ENCODE measurements at regions not wholly inside any gene's neighbourhood (a gene's known extent, or its start where the extent isn't known, plus 50 kb on each side); places are given as distances from the start of the nearest gene placed in this dataset.
A peak's percentile ranks its signal among the peaks of the same experiment; 100 is the strongest.

GRCh38 chr17:79451167-79451566 is 159.7 kb downstream of the RBFOX3 start:
- H3K36me3 ChIP-seq (ENCODE audit: control insufficient read depth in 2 of 3, insufficient read depth in 3 of 3, low read length in 3 of 3) = no peaks in the 10 kb centered on the region
- intact Hi-C loops (cut with DNase I) = no loop called here

GRCh38 chr17:79446399-79447009 is 164.3 kb downstream of the RBFOX3 start:
- no peak overlapping the region for H3K27ac ChIP-seq (ENCODE audit: low read depth in 2 of 2, low read length in 2 of 2)
- no peak for FAIRE-seq
- intact Hi-C loops (cut with DNase I) = no loop called here
- H3K9me3 ChIP-seq (ENCODE audit: control insufficient read depth in 2 of 3, insufficient read depth in 1 of 3, low read length in 3 of 3) = no peaks in the 10 kb centered on the region
- no peaks in the 10 kb centered on the region for H3K36me3 ChIP-seq (ENCODE audit: control insufficient read depth in 2 of 3, insufficient read depth in 3 of 3, low read length in 3 of 3)
- H3K27me3 ChIP-seq (ENCODE audit: control insufficient read depth, insufficient read depth, low read length) = no peaks in the 10 kb centered on the region
- DNase-seq = peak in 3 of 5 donors; percentile 49 to 55 (median 54)
- TF ChIP-seq CTCF (IDR thresholded peaks at IDR 0.05; ENCODE audit: borderline replicate concordance, extremely low read depth, insufficient read depth) = no peak
- H3K4me3 ChIP-seq (ENCODE audit: low read length in 3 of 3) = no peak overlapping the region
- H3K9ac ChIP-seq (ENCODE audit: low read length in 3 of 3) = no peak overlapping the region
- H3K4me1 ChIP-seq (ENCODE audit: control insufficient read depth in 2 of 3, insufficient read depth in 2 of 3, low read depth in 1 of 3, low read length in 3 of 3) = no peaks in the 10 kb centered on the region

More at GRCh38 chr17:79451167-79451566, 159.7 kb downstream of the RBFOX3 start:
- H3K27ac ChIP-seq (ENCODE audit: low read depth in 2 of 2, low read length in 2 of 2) = no peak overlapping the region
- H3K4me3 ChIP-seq (ENCODE audit: low read length in 3 of 3) = no peak overlapping the region
- no peak overlapping the region for H3K9ac ChIP-seq (ENCODE audit: low read length in 3 of 3)
- DNase-seq (no peak), FAIRE-seq (no peak)
- TF ChIP-seq CTCF (IDR thresholded peaks at IDR 0.05; ENCODE audit: borderline replicate concordance, extremely low read depth, insufficient read depth) = no peak
- H3K27me3 ChIP-seq (ENCODE audit: control insufficient read depth, insufficient read depth, low read length) = no peaks in the 10 kb centered on the region
- no peaks in the 10 kb centered on the region for H3K4me1 ChIP-seq (ENCODE audit: control insufficient read depth in 2 of 3, insufficient read depth in 2 of 3, low read depth in 1 of 3, low read length in 3 of 3)
- no peaks in the 10 kb centered on the region for H3K9me3 ChIP-seq (ENCODE audit: control insufficient read depth in 2 of 3, insufficient read depth in 1 of 3, low read length in 3 of 3)

GRCh38 chr17:79444198-79444597 is 166.7 kb downstream of the RBFOX3 start:
- DNase-seq (peak in 4 of 5 donors; percentile 40 to 61 (median 56)), FAIRE-seq (no peak)
- Histone ChIP-seq H3K9ac (ENCODE audit: low read length in 3 of 3) (no peak overlapping the region), H3K27ac (ENCODE audit: low read depth in 2 of 2, low read length in 2 of 2) (no peak overlapping the region), H3K27me3 (ENCODE audit: control insufficient read depth, insufficient read depth, low read length) (peaks cover 5% of the 10 kb centered on the region), H3K9me3 (ENCODE audit: control insufficient read depth in 2 of 3, insufficient read depth in 1 of 3, low read length in 3 of 3) (no peaks in the 10 kb centered on the region), H3K4me1 (ENCODE audit: control insufficient read depth in 2 of 3, insufficient read depth in 2 of 3, low read depth in 1 of 3, low read length in 3 of 3) (no peaks in the 10 kb centered on the region), H3K36me3 (ENCODE audit: control insufficient read depth in 2 of 3, insufficient read depth in 3 of 3, low read length in 3 of 3) (no peaks in the 10 kb centered on the region), H3K4me3 (ENCODE audit: low read length in 3 of 3) (no peak overlapping the region)
- no peak for TF ChIP-seq CTCF (IDR thresholded peaks at IDR 0.05; ENCODE audit: borderline replicate concordance, extremely low read depth, insufficient read depth)
- intact Hi-C loops (cut with DNase I) = no loop called here

GRCh38 chr17:79443026-79443425 is 167.8 kb downstream of the RBFOX3 start:
- FAIRE-seq = no peak
- Histone ChIP-seq H3K27me3 (ENCODE audit: control insufficient read depth, insufficient read depth, low read length) (peaks cover 5% of the 10 kb centered on the region), H3K9me3 (ENCODE audit: control insufficient read depth in 2 of 3, insufficient read depth in 1 of 3, low read length in 3 of 3) (no peaks in the 10 kb centered on the region), H3K4me3 (ENCODE audit: low read length in 3 of 3) (no peak overlapping the region), H3K27ac (ENCODE audit: low read depth in 2 of 2, low read length in 2 of 2) (no peak overlapping the region), H3K9ac (ENCODE audit: low read length in 3 of 3) (no peak overlapping the region), H3K4me1 (ENCODE audit: control insufficient read depth in 2 of 3, insufficient read depth in 2 of 3, low read depth in 1 of 3, low read length in 3 of 3) (no peaks in the 10 kb centered on the region), H3K36me3 (ENCODE audit: control insufficient read depth in 2 of 3, insufficient read depth in 3 of 3, low read length in 3 of 3) (no peaks in the 10 kb centered on the region)
- TF ChIP-seq CTCF (IDR thresholded peaks at IDR 0.05; ENCODE audit: borderline replicate concordance, extremely low read depth, insufficient read depth) = no peak
- intact Hi-C loops (cut with DNase I) = no loop called here
- peak in 2 of 5 donors; percentile 19 to 30 for DNase-seq

All from kidney (tissue), 13 donors.